HG03108 (cell line): ENCODE measurements at regions not wholly inside any gene's neighbourhood (a gene's known extent, or its start where the extent isn't known, plus 50 kb on each side); places are given as distances from the start of the nearest gene placed in this dataset.

Experiments
- ATAC-seq: cut with Tn5 transposase; IDR thresholded peaks from one replicate; pipeline ENCODE4 v1.9.1; 2021; ENCODE audit warnings: moderate library complexity; ENCODE audit not compliant: unreplicated experiment

- no peak for ATAC-seq
Measured at GRCh38 chr13:22569811-22570210, 611.0 kb upstream of the SGCG start.

GRCh38 chr13:22589880-22590279 lies 590.9 kb upstream of the SGCG start:
- no peak for ATAC-seq

- no peak for ATAC-seq
Measured at GRCh38 chr13:22592515-22592914, 588.3 kb upstream of the SGCG start.

GRCh38 chr13:22594041-22594440 lies 586.7 kb upstream of the SGCG start:
- ATAC-seq: no peak

GRCh38 chr13:22596171-22596863 lies 584.5 kb upstream of the SGCG start:
- ATAC-seq: no peak

- no peak for ATAC-seq
Measured at GRCh38 chr13:22599156-22599555, 581.6 kb upstream of the SGCG start.

- no peak for ATAC-seq
Measured at GRCh38 chr13:22618002-22618401, 562.8 kb upstream of the SGCG start.

- no peak for ATAC-seq
Measured at GRCh38 chr13:22625691-22626090, 555.1 kb upstream of the SGCG start.

- no peak for ATAC-seq
Measured at GRCh38 chr13:22629374-22629773, 551.4 kb upstream of the SGCG start.

- ATAC-seq: no peak
Measured at GRCh38 chr13:22642088-22642487, 538.7 kb upstream of the SGCG start.

GRCh38 chr13:22644941-22645340 lies 535.8 kb upstream of the SGCG start:
- no peak for ATAC-seq

- ATAC-seq: no peak
Measured at GRCh38 chr13:22647156-22647850, 533.5 kb upstream of the SGCG start.

GRCh38 chr13:22648320-22648801 lies 532.4 kb upstream of the SGCG start:
- ATAC-seq: no peak

GRCh38 chr13:22652796-22653195 lies 528.0 kb upstream of the SGCG start:
- no peak for ATAC-seq

GRCh38 chr13:22653866-22654265 lies 526.9 kb upstream of the SGCG start:
- no peak for ATAC-seq

GRCh38 chr13:22655106-22655852 lies 525.5 kb upstream of the SGCG start:
- no peak for ATAC-seq

GRCh38 chr13:22662771-22663170 lies 518.0 kb upstream of the SGCG start:
- ATAC-seq: no peak

GRCh38 chr13:22665506-22665905 lies 515.3 kb upstream of the SGCG start:
- no peak for ATAC-seq

GRCh38 chr13:22690756-22691155 lies 490.0 kb upstream of the SGCG start:
- ATAC-seq: no peak

- ATAC-seq: no peak
Measured at GRCh38 chr13:22693691-22694090, 487.1 kb upstream of the SGCG start.

GRCh38 chr13:22696433-22696832 lies 484.3 kb upstream of the SGCG start:
- ATAC-seq: no peak

- no peak for ATAC-seq
Measured at GRCh38 chr13:22698467-22698866, 482.3 kb upstream of the SGCG start.
